ENCODE measurements at regions not wholly inside any gene's neighbourhood (a gene's known extent, or its start where the extent isn't known, plus 50 kb on each side); places are given as distances from the start of the nearest gene placed in this dataset.

GRCh38 chr11:97201743-97202612, 812.2 kb downstream of the JRKL start:
- Histone ChIP-seq H3K4me1 (ENCODE audit: control insufficient read depth, insufficient read depth, low read length) (no peaks in the 10 kb centered on the region), H3K36me3 (ENCODE audit: control insufficient read depth, insufficient read depth, low read length) (no peaks in the 10 kb centered on the region)
- whole genome bisulfite sequencing (ENCODE audit: insufficient coverage), result 68% methylated on average over 3 of the region's 3 CpGs

GRCh38 chr11:97202613-97203292, 812.9 kb downstream of the JRKL start:
- Histone ChIP-seq H3K9me3 (ENCODE audit: control insufficient read depth, insufficient read depth, low read length) (no peaks in the 10 kb centered on the region), H3K27me3 (ENCODE audit: control insufficient read depth, insufficient read depth, low read length) (no peaks in the 10 kb centered on the region), H3K4me3 (ENCODE audit: low read depth, low read length) (no peak overlapping the region), H3K4me1 (ENCODE audit: control insufficient read depth, insufficient read depth, low read length) (no peaks in the 10 kb centered on the region), H3K27ac (ENCODE audit: low read depth, low read length) (no peak overlapping the region), H3K36me3 (ENCODE audit: control insufficient read depth, insufficient read depth, low read length) (no peaks in the 10 kb centered on the region)
- DNase-seq (ENCODE audit: low read depth in 4 of 6, low spot score in 6 of 6), result no peak
- 65% methylated on average over 7 of the region's 8 CpGs for WGBS (ENCODE audit: insufficient coverage)

More at GRCh38 chr11:97201743-97202612, 812.2 kb downstream of the JRKL start:
- Histone ChIP-seq H3K4me3 (ENCODE audit: low read depth, low read length) (no peak overlapping the region), H3K9me3 (ENCODE audit: control insufficient read depth, insufficient read depth, low read length) (no peaks in the 10 kb centered on the region), H3K27ac (ENCODE audit: low read depth, low read length) (no peak overlapping the region), H3K27me3 (ENCODE audit: control insufficient read depth, insufficient read depth, low read length) (no peaks in the 10 kb centered on the region)
- DNase-seq (ENCODE audit: low read depth in 4 of 6, low spot score in 6 of 6), result no peak

GRCh38 chr11:97218011-97218410, 828.2 kb downstream of the JRKL start:
- peak in 1 of 6 donors; percentile 74 for DNase-seq (ENCODE audit: low read depth in 4 of 6, low spot score in 6 of 6)
- no peak overlapping the region for H3K4me3 ChIP-seq (ENCODE audit: low read depth, low read length)
- H3K36me3 ChIP-seq (ENCODE audit: control insufficient read depth, insufficient read depth, low read length), result no peaks in the 10 kb centered on the region
- no peaks in the 10 kb centered on the region for H3K9me3 ChIP-seq (ENCODE audit: control insufficient read depth, insufficient read depth, low read length)
- H3K4me1 ChIP-seq (ENCODE audit: control insufficient read depth, insufficient read depth, low read length), result no peaks in the 10 kb centered on the region
- no peaks in the 10 kb centered on the region for H3K27me3 ChIP-seq (ENCODE audit: control insufficient read depth, insufficient read depth, low read length)
- 100% methylated on average over 1 of the region's 3 CpGs for WGBS (ENCODE audit: insufficient coverage)
- H3K27ac ChIP-seq (ENCODE audit: low read depth, low read length), result no peak overlapping the region

- H3K4me1 ChIP-seq (ENCODE audit: control insufficient read depth, insufficient read depth, low read length), result no peaks in the 10 kb centered on the region
- no peak overlapping the region for H3K27ac ChIP-seq (ENCODE audit: low read depth, low read length)
- no CpG with 5 or more reads among the region's 3 CpGs for WGBS (ENCODE audit: insufficient coverage)
- no peaks in the 10 kb centered on the region for H3K27me3 ChIP-seq (ENCODE audit: control insufficient read depth, insufficient read depth, low read length)
- DNase-seq (ENCODE audit: low read depth in 4 of 6, low spot score in 6 of 6), result no peak
- no peaks in the 10 kb centered on the region for H3K9me3 ChIP-seq (ENCODE audit: control insufficient read depth, insufficient read depth, low read length)
- no peak overlapping the region for H3K4me3 ChIP-seq (ENCODE audit: low read depth, low read length)
- H3K36me3 ChIP-seq (ENCODE audit: control insufficient read depth, insufficient read depth, low read length), result no peaks in the 10 kb centered on the region
Observed at GRCh38 chr11:97223647-97224046, 833.8 kb downstream of the JRKL start.

GRCh38 chr11:97224396-97224795, 834.6 kb downstream of the JRKL start:
- DNase-seq (ENCODE audit: low read depth in 4 of 6, low spot score in 6 of 6), result peak in 1 of 6 donors; percentile 37
- Histone ChIP-seq H3K9me3 (ENCODE audit: control insufficient read depth, insufficient read depth, low read length) (no peaks in the 10 kb centered on the region), H3K27ac (ENCODE audit: low read depth, low read length) (no peak overlapping the region), H3K27me3 (ENCODE audit: control insufficient read depth, insufficient read depth, low read length) (no peaks in the 10 kb centered on the region), H3K4me3 (ENCODE audit: low read depth, low read length) (no peak overlapping the region), H3K4me1 (ENCODE audit: control insufficient read depth, insufficient read depth, low read length) (no peaks in the 10 kb centered on the region), H3K36me3 (ENCODE audit: control insufficient read depth, insufficient read depth, low read length) (no peaks in the 10 kb centered on the region)
- 83% methylated on average over 2 of the region's 4 CpGs for WGBS (ENCODE audit: insufficient coverage)

- 94% methylated on average over 2 of the region's 5 CpGs for WGBS (ENCODE audit: insufficient coverage)
- no peak overlapping the region for H3K27ac ChIP-seq (ENCODE audit: low read depth, low read length)
- H3K36me3 ChIP-seq (ENCODE audit: control insufficient read depth, insufficient read depth, low read length), result no peaks in the 10 kb centered on the region
- H3K27me3 ChIP-seq (ENCODE audit: control insufficient read depth, insufficient read depth, low read length), result no peaks in the 10 kb centered on the region
- H3K4me1 ChIP-seq (ENCODE audit: control insufficient read depth, insufficient read depth, low read length), result no peaks in the 10 kb centered on the region
- DNase-seq (ENCODE audit: low read depth in 4 of 6, low spot score in 6 of 6), result no peak
- no peak overlapping the region for H3K4me3 ChIP-seq (ENCODE audit: low read depth, low read length)
- H3K9me3 ChIP-seq (ENCODE audit: control insufficient read depth, insufficient read depth, low read length), result no peaks in the 10 kb centered on the region
Observed at GRCh38 chr11:97225794-97226193, 836.0 kb downstream of the JRKL start.

GRCh38 chr11:97229936-97230335, 840.1 kb downstream of the JRKL start:
- Histone ChIP-seq H3K9me3 (ENCODE audit: control insufficient read depth, insufficient read depth, low read length) (no peaks in the 10 kb centered on the region), H3K36me3 (ENCODE audit: control insufficient read depth, insufficient read depth, low read length) (no peaks in the 10 kb centered on the region), H3K4me1 (ENCODE audit: control insufficient read depth, insufficient read depth, low read length) (no peaks in the 10 kb centered on the region), H3K27ac (ENCODE audit: low read depth, low read length) (no peak overlapping the region), H3K4me3 (ENCODE audit: low read depth, low read length) (no peak overlapping the region), H3K27me3 (ENCODE audit: control insufficient read depth, insufficient read depth, low read length) (no peaks in the 10 kb centered on the region)
- 48% methylated on average over 2 of the region's 3 CpGs for WGBS (ENCODE audit: insufficient coverage)
- peak in 2 of 6 donors; percentile 10 to 83 for DNase-seq (ENCODE audit: low read depth in 4 of 6, low spot score in 6 of 6)

- H3K4me3 ChIP-seq (ENCODE audit: low read depth, low read length), result no peak overlapping the region
- no peaks in the 10 kb centered on the region for H3K27me3 ChIP-seq (ENCODE audit: control insufficient read depth, insufficient read depth, low read length)
Observed at GRCh38 chr11:97231231-97231630, 841.4 kb downstream of the JRKL start.

GRCh38 chr11:97234016-97234415, 844.2 kb downstream of the JRKL start:
- H3K27me3 ChIP-seq (ENCODE audit: control insufficient read depth, insufficient read depth, low read length), result no peaks in the 10 kb centered on the region
- no CpG with 5 or more reads among the region's 3 CpGs for WGBS (ENCODE audit: insufficient coverage)
- no peak overlapping the region for H3K4me3 ChIP-seq (ENCODE audit: low read depth, low read length)
- H3K4me1 ChIP-seq (ENCODE audit: control insufficient read depth, insufficient read depth, low read length), result no peaks in the 10 kb centered on the region
- no peaks in the 10 kb centered on the region for H3K9me3 ChIP-seq (ENCODE audit: control insufficient read depth, insufficient read depth, low read length)
- no peaks in the 10 kb centered on the region for H3K36me3 ChIP-seq (ENCODE audit: control insufficient read depth, insufficient read depth, low read length)
- H3K27ac ChIP-seq (ENCODE audit: low read depth, low read length), result no peak overlapping the region
- no peak for DNase-seq (ENCODE audit: low read depth in 4 of 6, low spot score in 6 of 6)

More at GRCh38 chr11:97231231-97231630, 841.4 kb downstream of the JRKL start:
- peak in 1 of 6 donors; percentile 4 for DNase-seq (ENCODE audit: low read depth in 4 of 6, low spot score in 6 of 6)
- Histone ChIP-seq H3K4me1 (ENCODE audit: control insufficient read depth, insufficient read depth, low read length) (no peaks in the 10 kb centered on the region), H3K9me3 (ENCODE audit: control insufficient read depth, insufficient read depth, low read length) (no peaks in the 10 kb centered on the region), H3K27ac (ENCODE audit: low read depth, low read length) (no peak overlapping the region), H3K36me3 (ENCODE audit: control insufficient read depth, insufficient read depth, low read length) (no peaks in the 10 kb centered on the region)

GRCh38 chr11:97237151-97237550, 847.3 kb downstream of the JRKL start:
- no CpG with 5 or more reads among the region's 2 CpGs for WGBS (ENCODE audit: insufficient coverage)
- no peaks in the 10 kb centered on the region for H3K27me3 ChIP-seq (ENCODE audit: control insufficient read depth, insufficient read depth, low read length)

More at GRCh38 chr11:97237151-97237550, 847.3 kb downstream of the JRKL start:
- no peaks in the 10 kb centered on the region for H3K36me3 ChIP-seq (ENCODE audit: control insufficient read depth, insufficient read depth, low read length)
- no peak overlapping the region for H3K4me3 ChIP-seq (ENCODE audit: low read depth, low read length)
- H3K4me1 ChIP-seq (ENCODE audit: control insufficient read depth, insufficient read depth, low read length), result no peaks in the 10 kb centered on the region
- no peak overlapping the region for H3K27ac ChIP-seq (ENCODE audit: low read depth, low read length)
- DNase-seq (ENCODE audit: low read depth in 4 of 6, low spot score in 6 of 6), result no peak
- no peaks in the 10 kb centered on the region for H3K9me3 ChIP-seq (ENCODE audit: control insufficient read depth, insufficient read depth, low read length)

Measured in spinal cord (tissue), 9 donors.